Thymus (tissue), 11 donors: ENCODE measurements at regions not wholly inside any gene's neighbourhood (a gene's known extent, or its start where the extent isn't known, plus 50 kb on each side); places are given as distances from the start of the nearest gene placed in this dataset.

Source experiments
- DNase-seq, 9 donors: peaks; one replicate each; pipeline ENCODE4 v3.0.0-alpha.2; 2013; ENCODE audit warnings: low spot score in 9 of 9, low read depth in 6 of 9, missing footprints in 1 of 9
- H3K27ac ChIP-seq, 2 donors: one replicate each; pipeline ENCODE4 v1.5.1; 2013; ENCODE audit warnings: control low read depth in 1 of 2, low read depth in 1 of 2, low read length in 1 of 2, mild to moderate bottlenecking in 1 of 2, moderate library complexity in 1 of 2
- H3K27me3 ChIP-seq, 2 donors: one replicate each; pipeline ENCODE4 v1.5.1; 2013; ENCODE audit warnings: low read length in 1 of 2; ENCODE audit not compliant: control insufficient read depth in 2 of 2, insufficient read depth in 1 of 2
- H3K36me3 ChIP-seq, 2 donors: one replicate each; pipeline ENCODE4 v1.5.1; 2013; ENCODE audit warnings: low read length in 1 of 2, mild to moderate bottlenecking in 1 of 2, moderate library complexity in 1 of 2; ENCODE audit not compliant: control insufficient read depth in 2 of 2, insufficient read depth in 2 of 2
- H3K4me1 ChIP-seq, 2 donors: one replicate each; pipeline ENCODE4 v1.5.1; 2013; ENCODE audit warnings: low read length in 2 of 2; ENCODE audit not compliant: control insufficient read depth in 2 of 2, insufficient read depth in 2 of 2
- H3K4me3 ChIP-seq, 2 donors: one replicate each; pipeline ENCODE4 v1.5.1; 2013; ENCODE audit warnings: low read length in 2 of 2, control low read depth in 1 of 2, mild to moderate bottlenecking in 1 of 2
- H3K9me3 ChIP-seq, 2 donors: one replicate each; pipeline ENCODE4 v1.5.1; 2013; ENCODE audit warnings: low read length in 1 of 2, mild to moderate bottlenecking in 1 of 2; ENCODE audit not compliant: control insufficient read depth in 2 of 2, insufficient read depth in 1 of 2
- WGBS: extraction: QIAGEN DNeasy Blood & Tissue Kit; methylation state at CpG from one replicate; pipeline ENCODE4 v1.1.7; 2013; 5-methylcytosine and 5-hydroxymethylcytosine counted together
- donor health status: healthy.

GRCh38 chr6:1257778-1258177, 54.1 kb upstream of the FOXQ1 start:
- Histone ChIP-seq H3K4me1 (no peaks in the 10 kb centered on the region), H3K27ac (no peak overlapping the region), H3K9me3 (no peaks in the 10 kb centered on the region), H3K4me3 (no peak overlapping the region), H3K36me3 (no peaks in the 10 kb centered on the region), H3K27me3 (no peaks in the 10 kb centered on the region)
- 93% methylated on average over 7 of the region's 7 CpGs for WGBS
- no peak for DNase-seq

GRCh38 chr6:1256435-1257008, 55.4 kb upstream of the FOXQ1 start:
- no peaks in the 10 kb centered on the region for H3K9me3 ChIP-seq
- H3K27me3 ChIP-seq: no peaks in the 10 kb centered on the region
- DNase-seq: no peak
- H3K36me3 ChIP-seq: no peaks in the 10 kb centered on the region
- H3K4me3 ChIP-seq: no peak overlapping the region
- no peaks in the 10 kb centered on the region for H3K4me1 ChIP-seq
- no peak overlapping the region for H3K27ac ChIP-seq
- WGBS: 94% methylated on average over 8 of the region's 8 CpGs

- Histone ChIP-seq H3K36me3 (no peaks in the 10 kb centered on the region), H3K27ac (no peak overlapping the region), H3K4me3 (no peak overlapping the region), H3K27me3 (no peaks in the 10 kb centered on the region), H3K4me1 (no peaks in the 10 kb centered on the region), H3K9me3 (no peaks in the 10 kb centered on the region)
- WGBS: 88% methylated on average over 9 of the region's 9 CpGs
- DNase-seq: no peak
Observed at GRCh38 chr6:1255636-1256365, 56.1 kb upstream of the FOXQ1 start.

- no peak for DNase-seq
- H3K4me1 ChIP-seq: no peaks in the 10 kb centered on the region
- 95% methylated on average over 4 of the region's 4 CpGs for WGBS
- H3K36me3 ChIP-seq: no peaks in the 10 kb centered on the region
- no peak overlapping the region for H3K27ac ChIP-seq
- H3K27me3 ChIP-seq: no peaks in the 10 kb centered on the region
- H3K4me3 ChIP-seq: no peak overlapping the region
- H3K9me3 ChIP-seq: no peaks in the 10 kb centered on the region
Observed at GRCh38 chr6:1254326-1254725, 57.6 kb upstream of the FOXQ1 start.

GRCh38 chr6:1253816-1254215, 58.1 kb upstream of the FOXQ1 start:
- 93% methylated on average over 9 of the region's 9 CpGs for WGBS
- no peak overlapping the region for H3K27ac ChIP-seq

GRCh38 chr6:1251198-1252155, 60.4 kb upstream of the FOXQ1 start:
- no peaks in the 10 kb centered on the region for H3K27me3 ChIP-seq
- H3K36me3 ChIP-seq: no peaks in the 10 kb centered on the region
- no peak overlapping the region for H3K27ac ChIP-seq
- DNase-seq: no peak
- H3K9me3 ChIP-seq: no peaks in the 10 kb centered on the region
- no peak overlapping the region for H3K4me3 ChIP-seq
- 85% methylated on average over 13 of the region's 13 CpGs for WGBS
- H3K4me1 ChIP-seq: no peaks in the 10 kb centered on the region

More at GRCh38 chr6:1253816-1254215, 58.1 kb upstream of the FOXQ1 start:
- Histone ChIP-seq H3K4me1 (no peaks in the 10 kb centered on the region), H3K36me3 (no peaks in the 10 kb centered on the region), H3K27me3 (no peaks in the 10 kb centered on the region), H3K4me3 (no peak overlapping the region), H3K9me3 (no peaks in the 10 kb centered on the region)
- DNase-seq: no peak

- WGBS: 89% methylated on average over 12 of the region's 12 CpGs
- H3K36me3 ChIP-seq: no peaks in the 10 kb centered on the region
- no peaks in the 10 kb centered on the region for H3K27me3 ChIP-seq
- H3K9me3 ChIP-seq: no peaks in the 10 kb centered on the region
- no peak overlapping the region for H3K27ac ChIP-seq
- no peak for DNase-seq
- H3K4me3 ChIP-seq: no peak overlapping the region
- H3K4me1 ChIP-seq: no peaks in the 10 kb centered on the region
Observed at GRCh38 chr6:1250489-1251197, 61.3 kb upstream of the FOXQ1 start.

- no peaks in the 10 kb centered on the region for H3K27me3 ChIP-seq
Observed at GRCh38 chr6:1247894-1248293, 64.0 kb upstream of the FOXQ1 start.

More at GRCh38 chr6:1247894-1248293, 64.0 kb upstream of the FOXQ1 start:
- H3K27ac ChIP-seq: no peak overlapping the region
- no peaks in the 10 kb centered on the region for H3K4me1 ChIP-seq
- 97% methylated on average over 3 of the region's 3 CpGs for WGBS
- DNase-seq: no peak
- no peak overlapping the region for H3K4me3 ChIP-seq
- no peaks in the 10 kb centered on the region for H3K9me3 ChIP-seq
- H3K36me3 ChIP-seq: no peaks in the 10 kb centered on the region
